NOMO-1 treated with DMSO at 0.1 percent for 48 hours (cell line): ENCODE measurements at regions not wholly inside any gene's neighbourhood (a gene's known extent, or its start where the extent isn't known, plus 50 kb on each side); places are given as distances from the start of the nearest gene placed in this dataset.

Source experiments
- DNase-seq: peaks from one replicate; lab custom pipeline; 2025; ENCODE audit not compliant: unreplicated experiment; lab: John Stamatoyannopoulos, UW

DNA sequence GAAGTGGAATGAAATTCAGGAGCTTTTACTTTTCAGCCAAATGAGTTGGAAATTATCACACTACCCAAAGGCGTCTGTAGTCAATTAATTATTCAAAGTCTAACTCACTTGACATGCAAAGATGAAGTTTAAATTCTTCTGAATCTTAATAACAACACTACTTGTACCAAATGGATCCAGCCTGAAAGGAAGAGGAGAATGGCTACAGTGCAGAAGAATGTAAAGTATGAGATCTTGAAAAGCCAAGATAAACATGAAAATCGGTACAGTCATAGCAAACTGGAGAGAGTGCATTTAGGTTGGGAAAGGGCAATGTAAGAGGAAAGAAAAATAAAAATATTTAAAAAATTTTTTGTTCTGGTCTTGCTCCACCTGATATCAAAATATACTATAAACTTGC, 195.5 kb downstream of the SIM1 start:
- no peak for DNase-seq

DNA sequence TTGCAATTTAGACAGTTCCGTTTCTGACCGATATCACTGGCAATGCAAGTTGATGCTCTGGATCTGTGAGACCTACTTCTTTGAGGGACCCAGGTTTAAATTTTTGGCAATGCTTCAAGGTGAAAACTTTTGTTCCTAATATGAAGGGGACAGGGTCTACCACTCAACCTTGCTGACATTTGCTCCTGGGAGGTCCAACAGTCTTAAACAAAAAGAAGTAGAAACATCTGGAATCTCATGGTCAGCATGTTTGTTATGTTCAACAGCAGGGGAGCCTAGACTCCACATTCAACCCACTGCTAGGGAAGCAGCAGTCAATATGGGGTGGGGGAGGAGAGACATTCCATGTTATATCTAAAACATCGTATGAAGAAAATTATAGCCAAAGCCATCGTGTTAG, 196.4 kb downstream of the SIM1 start:
- DNase-seq: no peak

DNA sequence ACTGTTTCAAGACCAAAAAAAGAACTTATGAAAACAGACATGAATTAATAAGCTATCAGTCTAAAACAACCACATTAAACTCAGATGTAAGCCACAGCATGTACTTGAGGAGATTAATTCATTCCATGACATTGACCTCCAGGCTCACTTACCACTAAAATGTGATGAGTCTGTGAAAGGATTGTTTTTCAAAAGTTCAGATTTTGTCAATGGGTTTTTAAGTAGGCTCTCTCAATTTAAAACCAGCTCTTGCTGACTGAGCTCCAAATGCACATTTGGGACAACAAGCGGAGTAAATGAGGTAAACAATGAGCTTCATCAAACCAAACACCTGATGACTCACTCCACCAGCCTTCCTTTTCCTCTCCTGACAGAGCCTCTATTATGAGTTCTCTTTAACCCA, 197.0 kb downstream of the SIM1 start:
- DNase-seq: no peak

DNA sequence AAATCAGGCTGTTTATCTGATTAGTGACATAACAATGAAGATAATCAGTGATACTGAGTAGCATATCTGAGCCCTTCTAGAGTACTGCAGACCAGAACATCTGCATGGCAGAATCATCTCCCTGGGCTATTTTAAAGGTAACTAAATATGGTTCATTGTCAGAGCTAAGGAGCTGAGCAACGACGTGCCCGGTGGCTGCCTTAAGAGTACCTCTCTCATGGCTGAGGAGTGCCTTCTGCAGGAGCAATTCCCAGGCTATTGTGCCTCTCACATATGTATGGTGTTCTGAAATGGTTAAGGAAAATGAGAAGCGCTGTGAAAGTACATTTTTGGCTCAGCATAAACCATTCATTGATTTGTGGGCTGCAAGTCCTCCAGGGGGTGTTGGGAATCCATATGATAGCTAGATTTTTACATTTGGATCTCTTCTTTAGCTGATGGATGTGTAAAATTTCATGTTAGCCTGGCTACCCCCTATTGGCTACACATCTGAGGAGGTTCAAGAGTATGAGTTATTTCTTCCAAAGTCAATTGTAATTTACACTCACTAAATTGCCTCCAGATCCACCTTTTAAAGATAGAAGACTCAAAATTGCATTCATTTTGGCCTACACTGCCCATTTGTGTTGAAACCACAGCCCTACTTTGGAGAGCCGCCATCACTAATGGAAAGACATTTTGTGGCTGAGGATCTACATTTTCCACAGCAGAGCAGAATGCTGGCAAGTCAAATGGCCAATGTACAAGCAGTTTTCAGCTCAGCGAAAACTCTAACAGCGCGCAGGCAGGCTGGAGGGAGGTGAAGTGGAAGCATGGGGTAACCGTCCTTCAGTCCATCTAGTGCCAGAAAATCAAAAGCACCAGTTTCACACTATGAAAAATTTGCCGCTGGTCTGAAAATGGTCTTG, 198.0 kb downstream of the SIM1 start:
- DNase-seq: no peak

DNA sequence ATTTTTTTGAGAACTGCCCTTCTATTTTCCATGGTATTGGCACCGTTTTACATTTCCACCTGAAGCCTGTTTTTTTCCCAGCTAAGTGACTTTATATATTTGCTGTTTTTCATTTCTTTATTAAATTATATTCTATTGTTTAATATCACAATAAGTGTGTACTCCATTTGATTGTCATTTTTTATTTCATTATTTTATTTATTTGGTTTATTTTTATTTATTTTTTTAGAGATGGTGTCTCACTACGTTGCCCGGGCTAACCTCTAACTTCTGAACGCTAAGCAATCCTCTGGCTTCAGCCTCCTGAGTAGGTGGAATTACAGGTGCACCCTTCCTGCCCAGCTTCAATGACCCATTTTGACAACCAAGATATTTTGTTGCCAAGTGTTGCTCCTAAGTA, 202.6 kb downstream of the SIM1 start:
- DNase-seq: no peak

DNA sequence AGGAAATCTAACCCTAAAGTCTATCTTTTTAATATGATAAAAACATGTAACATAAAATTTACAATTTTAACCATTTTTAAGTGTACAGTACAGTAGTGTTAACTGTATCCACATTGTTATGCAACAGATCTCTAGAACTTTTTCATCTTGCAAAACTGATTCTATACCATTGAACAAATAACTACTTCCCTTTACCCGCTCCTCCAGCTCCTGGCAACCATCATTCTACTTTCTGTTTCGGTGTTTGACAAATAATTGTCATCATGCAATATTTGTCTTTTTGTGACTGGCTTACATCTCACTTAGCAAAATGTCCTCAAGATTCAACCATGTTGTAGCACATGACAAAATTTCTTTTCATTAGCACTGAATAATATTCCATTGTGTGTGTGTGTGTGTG, 203.2 kb downstream of the SIM1 start:
- peak; percentile 94 for DNase-seq

DNA sequence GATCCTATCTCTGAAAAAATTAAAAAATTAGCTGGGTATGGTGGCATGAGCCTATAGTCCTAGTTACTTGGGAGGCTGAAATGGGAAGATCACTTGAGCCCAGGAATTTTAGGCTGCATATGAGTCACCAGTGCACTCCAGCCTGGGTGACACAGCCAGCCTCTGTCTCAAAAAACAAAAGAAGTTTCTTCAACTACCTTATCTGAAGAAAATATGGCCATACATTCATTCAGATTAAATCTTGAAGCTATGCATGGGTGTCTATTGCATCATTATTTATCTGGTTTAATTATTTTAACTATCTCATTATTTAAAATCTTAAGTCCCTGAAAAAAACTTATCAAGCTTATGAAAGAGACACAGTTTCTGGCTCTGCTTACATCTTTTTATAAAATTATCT, 204.1 kb downstream of the SIM1 start:
- DNase-seq: no peak

DNA sequence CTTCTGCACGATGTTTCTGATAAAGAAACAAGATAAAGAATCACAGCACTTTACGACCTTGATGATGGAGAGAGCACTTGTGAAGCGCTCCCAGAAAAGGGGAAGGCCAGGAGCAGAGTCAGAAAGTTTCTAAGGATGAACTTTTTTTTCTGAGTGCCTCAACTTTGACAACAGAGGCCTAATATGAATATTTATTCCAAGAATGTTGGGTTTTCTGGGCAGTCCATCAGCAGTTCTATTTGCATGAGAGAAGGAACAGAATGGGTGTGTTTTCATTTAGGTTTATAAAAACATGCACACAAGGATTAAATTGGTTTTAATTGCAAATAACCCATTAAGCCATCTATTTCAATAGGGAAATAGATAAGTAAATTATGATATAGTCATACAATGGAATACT, 204.9 kb downstream of the SIM1 start:
- DNase-seq: no peak

DNA sequence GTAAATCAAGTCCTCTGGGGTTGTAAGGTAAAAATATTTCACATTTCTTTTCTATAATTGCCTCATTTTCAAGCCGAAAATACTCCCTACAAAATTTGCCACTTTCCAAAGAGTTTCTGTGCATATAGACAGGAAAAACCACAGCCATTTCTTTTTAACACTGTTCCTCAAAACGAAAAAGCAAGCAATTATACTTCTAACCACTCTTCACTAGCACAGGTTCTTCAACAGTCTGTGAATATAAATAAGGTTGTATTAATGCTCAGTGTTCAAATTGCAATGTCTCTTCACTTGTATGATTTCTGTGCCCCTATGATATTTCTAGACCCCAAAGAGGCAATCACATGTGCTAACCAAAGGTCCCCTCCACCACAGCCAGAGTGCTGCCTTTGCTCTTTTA, 206.0 kb downstream of the SIM1 start:
- DNase-seq: peak; percentile 30

DNA sequence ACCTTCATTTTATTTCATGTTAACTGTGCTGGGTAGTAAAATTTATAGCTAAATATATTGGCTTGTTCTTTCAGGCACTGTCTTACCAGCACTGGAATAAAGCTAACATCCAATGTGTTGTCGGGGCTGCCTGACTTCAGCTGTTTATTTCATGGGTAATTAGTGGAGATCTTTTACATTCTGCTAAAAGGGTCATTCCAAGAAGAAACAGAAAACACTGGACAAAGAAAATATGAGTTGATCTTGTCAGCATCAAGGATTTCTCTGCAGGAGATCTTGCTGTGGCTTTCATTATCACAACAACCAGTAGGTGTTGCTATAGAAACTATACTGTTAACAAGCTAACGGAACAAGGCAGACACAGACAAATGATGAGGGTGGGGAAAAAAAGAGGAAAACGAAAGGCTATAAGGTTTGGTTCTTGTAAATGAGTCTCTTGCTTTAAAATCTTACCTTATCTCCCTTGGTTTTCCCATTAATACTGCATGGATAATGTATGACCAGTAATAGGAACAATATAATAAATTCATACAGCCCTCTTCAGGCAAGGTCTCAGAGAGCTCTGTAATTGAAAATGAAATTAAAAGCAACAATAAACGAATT, 206.8 kb downstream of the SIM1 start:
- peak; percentile 55 for DNase-seq

DNA sequence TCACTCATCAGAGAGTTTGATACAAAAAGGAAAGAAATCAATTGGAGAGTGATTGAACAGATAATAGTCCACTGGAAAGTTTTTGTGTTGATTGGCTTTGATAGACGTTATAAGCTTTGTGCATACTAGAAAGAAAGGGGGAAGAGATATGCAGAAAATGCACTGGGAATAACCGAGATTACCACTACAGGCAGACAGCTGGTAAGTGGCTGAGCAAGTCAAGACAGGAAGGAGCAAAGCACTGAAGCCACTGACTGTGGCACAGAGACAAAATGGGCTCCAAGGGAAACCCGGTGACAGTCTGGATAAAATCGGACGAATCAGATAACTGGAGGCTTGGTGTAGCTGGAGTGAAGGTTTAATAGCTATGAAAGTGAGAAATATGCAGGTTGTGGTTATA, 209.0 kb downstream of the SIM1 start:
- DNase-seq: no peak

DNA sequence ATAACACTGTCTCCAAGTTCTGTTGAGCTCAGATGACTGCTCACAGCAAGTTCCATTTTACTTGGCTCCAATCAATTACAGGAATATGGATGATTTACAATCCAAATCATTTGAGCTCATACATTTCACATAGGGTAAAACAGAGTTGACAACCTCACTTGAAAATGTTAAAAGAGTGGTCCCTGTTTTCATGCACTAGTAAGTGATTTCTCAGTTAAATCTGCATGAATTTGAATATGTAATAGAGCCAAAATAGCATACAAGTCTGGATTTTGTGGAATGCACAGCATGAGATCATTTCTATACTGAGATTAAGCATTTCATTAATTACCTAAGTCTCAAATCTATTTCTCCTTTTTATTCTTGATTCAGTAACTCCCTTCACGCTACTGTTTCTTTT, 217.6 kb downstream of the SIM1 start:
- no peak for DNase-seq

DNA sequence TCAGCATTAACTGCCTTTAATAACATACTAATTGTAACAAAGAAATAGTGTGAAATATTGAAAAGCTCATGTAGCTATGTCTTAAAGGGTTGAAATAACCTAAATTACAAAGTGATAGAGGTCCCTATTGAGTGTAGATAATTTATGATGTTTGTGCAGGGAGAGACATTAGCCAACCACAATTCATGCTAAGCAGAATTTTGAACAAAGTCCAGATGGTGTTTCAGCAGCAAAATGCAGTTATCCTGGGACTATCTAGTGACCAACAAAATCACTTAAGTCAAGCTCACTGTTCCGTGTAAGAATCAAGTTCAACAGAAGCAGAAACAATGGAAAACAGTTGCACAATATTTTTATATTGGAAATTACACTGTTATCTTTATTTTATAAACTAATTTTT, 218.5 kb downstream of the SIM1 start:
- no peak for DNase-seq

DNA sequence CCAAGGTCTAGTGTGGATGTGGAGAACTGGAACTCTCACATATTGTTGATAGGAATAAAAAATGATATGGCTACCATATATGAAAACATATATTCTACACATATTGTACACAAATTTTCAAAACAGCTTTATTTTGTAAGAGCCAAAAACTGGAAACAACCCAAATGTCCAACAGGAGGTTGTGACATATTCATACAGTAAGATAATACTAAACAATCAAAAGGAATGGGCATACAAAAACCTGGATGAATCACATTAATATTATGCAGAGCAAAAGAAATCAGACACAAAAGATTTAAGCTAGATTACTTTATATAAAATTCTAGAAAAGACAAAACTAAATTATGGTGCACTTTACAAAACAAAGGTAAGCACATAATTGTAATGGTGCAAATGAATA, 223.9 kb downstream of the SIM1 start:
- DNase-seq: no peak

DNA sequence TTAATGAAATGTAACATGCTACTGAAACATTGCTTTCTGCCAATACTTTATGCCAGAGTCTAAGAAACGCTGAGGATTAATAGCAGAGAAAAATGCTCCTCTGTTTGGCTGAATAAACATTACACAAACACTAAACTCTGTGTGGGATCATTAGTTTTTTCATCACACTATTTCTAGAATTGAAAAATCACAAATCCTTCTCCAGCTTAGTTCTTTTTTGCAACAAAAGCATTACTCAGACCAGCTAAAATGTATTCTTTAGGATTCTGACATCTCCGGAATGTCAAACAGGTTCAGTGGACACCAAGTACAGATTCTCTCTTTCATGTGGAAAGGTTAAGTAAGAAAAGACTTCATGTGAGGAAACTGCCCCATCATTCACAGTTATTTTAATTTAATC, 226.9 kb downstream of the SIM1 start:
- no peak for DNase-seq

DNA sequence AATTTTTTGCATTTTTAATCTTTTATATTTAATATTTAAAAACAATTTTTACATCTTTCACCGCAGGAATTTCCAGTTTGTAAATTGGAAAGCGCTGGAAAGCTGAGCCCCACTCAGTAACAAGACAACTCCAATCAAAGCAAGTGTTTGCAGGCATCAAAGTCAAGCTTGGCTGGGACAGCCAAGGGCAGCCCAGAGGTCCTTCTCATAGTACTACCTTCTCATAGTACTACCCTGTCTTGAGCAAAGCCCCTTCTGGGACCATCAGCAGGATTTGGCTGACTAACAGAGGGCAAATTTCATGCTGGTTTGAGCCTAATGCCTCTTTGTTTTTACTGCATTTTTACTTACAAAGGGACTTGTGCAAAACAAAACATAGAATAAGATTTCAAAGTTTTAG, 228.3 kb downstream of the SIM1 start:
- no peak for DNase-seq

DNA sequence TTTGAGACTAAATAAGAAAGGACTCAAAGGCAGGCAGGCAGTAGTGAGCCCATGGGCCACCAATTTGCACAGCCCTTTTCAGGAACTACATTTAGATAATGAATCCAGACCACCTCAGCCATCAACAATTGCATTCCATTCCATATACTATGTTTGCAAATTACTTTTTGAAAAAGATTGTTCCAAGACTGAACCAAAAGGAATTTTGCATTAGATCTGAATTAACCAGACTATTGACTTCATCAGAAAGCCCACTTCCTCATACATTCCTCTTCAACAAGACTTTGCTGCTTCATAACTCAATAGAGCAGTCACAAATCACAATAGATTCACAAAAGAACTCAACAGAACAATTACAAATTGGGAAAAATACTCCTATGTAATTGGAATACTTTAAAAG, 229.1 kb downstream of the SIM1 start:
- no peak for DNase-seq

DNA sequence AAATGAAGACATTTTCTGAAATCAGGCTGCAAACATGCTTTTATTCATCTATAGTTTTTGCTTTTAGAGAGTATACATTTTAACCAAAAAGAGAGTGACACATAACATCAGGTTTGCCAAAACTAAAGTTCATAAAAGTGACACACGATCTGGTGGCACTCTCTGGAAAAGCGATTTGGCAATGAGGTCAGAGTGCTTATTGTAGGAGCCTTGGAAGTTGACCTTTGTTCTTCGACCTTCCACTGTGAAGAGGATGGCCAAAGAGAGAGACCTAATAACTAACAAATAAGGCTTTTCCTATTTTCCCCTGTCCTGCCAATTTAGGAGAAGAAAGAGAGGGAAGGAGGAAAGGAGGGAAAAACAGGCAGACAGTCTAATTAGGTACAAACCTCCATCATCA, 230.1 kb downstream of the SIM1 start:
- DNase-seq: no peak

DNA sequence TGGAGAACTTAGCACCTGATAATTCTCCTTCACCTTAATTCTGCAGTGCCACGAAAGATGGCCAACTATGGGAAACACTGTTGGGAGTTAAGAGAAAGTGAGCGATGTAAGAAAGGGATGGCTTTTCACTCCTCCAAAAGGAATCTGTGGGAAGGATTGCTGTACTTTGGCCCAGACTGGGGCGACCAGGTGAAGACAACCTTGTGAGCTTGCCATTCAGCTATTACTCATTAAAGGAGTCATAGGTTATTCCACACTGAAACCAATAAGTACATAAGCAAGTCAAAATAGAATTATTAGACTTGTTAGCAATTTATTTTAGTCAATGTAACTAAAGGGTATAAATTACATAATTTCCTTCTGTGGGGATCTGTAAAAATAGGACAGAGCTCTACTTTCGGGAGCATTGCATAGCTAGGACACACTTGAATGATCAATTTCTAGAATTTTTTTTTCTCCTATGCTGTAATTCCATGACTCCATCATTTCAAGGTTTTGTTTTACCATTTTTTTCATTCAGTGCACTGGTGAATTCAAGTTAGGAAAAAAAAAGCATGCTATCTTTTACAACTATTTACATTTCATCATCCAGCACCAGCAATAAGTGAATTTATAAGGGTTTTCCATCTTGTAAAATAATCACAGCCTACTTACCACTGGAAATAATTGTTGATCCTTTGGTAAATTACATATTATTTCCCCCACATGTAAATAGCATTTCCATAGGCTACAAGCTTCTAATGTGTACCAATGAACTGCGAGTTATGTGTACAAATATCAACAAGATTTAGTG, 231.7 kb downstream of the SIM1 start:
- no peak for DNase-seq

DNA sequence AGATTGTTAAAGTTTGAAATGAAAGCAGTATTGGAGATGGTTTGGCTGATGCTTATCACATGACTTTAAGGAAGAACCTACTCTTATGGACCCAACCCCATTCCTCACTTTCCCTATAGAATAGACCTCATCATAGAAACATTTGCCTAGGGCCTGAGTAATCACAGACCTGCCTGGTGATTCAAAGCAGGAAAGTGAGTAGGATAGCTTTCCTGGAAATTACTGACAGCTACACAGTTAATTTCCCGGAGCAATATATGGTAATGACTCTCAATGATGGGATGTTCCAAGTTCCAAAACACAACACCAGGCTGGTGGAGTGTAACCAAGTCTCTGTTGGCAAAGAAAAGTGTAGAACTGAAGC, 233.8 kb downstream of the SIM1 start:
- DNase-seq: no peak

DNA sequence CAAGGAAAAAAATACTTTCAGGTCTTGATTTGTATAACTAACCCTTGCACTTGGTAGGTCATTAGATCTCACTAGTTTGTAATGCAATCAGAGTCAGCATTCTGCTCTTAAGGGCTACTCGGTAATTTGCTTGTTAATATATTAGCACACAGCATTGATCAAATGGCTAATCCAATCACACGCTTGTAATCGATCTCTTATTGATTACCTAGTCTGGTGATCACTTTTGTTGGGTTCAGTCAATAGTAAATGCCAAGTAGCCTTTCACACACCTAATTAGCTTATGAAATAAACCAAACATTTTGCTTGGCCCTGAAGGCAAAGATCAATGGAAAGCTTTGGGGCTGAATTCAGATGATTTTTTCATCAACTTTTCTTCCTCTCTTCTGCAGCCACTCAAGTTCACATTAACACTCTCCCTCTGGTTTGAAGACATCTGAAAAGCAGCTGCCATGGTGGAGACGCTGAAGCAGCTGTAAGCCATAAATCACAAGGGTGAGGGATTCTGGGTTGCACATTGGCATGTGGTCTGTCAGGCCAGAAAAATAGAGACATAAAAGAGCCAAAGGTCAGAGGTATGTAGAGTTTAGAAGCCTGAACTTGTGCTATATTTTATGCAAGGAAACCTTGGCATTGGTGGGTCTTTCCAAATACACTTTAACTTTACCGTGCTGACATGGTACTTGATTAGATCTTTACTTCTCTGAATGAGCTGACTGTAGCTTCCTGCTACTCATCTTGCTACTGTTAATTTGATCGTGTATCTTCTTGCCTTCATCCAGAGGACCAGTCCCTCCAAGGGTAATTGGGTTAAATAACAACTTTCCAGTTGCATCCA, 234.4 kb downstream of the SIM1 start:
- no peak for DNase-seq
